Thoracic aorta (tissue), 2 donors: ENCODE measurements at regions not wholly inside any gene's neighbourhood (a gene's known extent, or its start where the extent isn't known, plus 50 kb on each side); places are given as distances from the start of the nearest gene placed in this dataset.

ENCODE experiments used
- ATAC-seq: fragments of 150-250 bp; one replicate; pipeline ENCODE4 v1.8.0; 2017; ENCODE audit warnings: low read depth; ENCODE audit not compliant: insufficient number of reproducible peaks, low FRiP score
- DNase-seq: peaks from one replicate; pipeline ENCODE4 v3.0.0-alpha.2; 2020; ENCODE audit warnings: low spot score
- H3K27ac ChIP-seq, 2 donors: fragments of 200-600 bp; sonication (generic); 1 replicate in 1 of 2; 2 replicates in 1 of 2; pipeline ENCODE4 v1.5.1; 2016; ENCODE audit warnings: mild to moderate bottlenecking in 2 of 2, moderate library complexity in 2 of 2
- H3K27me3 ChIP-seq: fragments of 200-600 bp; sonication (generic); replicated peaks from 2 replicates; pipeline ENCODE4 v1.6.0; 2016; ENCODE audit warnings: mild to moderate bottlenecking; ENCODE audit not compliant: insufficient read depth
- H3K36me3 ChIP-seq: fragments of 200-600 bp; sonication (generic); one replicate; pipeline ENCODE4 v1.5.1; 2016
- H3K4me1 ChIP-seq, 2 donors: fragments of 200-600 bp; sonication (generic); 1 replicate in 1 of 2; 2 replicates in 1 of 2; pipeline versions ENCODE4 v1.5.1 to v1.6.0; 2016; ENCODE audit warnings: low read depth in 2 of 2, mild to moderate bottlenecking in 1 of 2; ENCODE audit not compliant: control insufficient read depth in 1 of 2
- H3K4me3 ChIP-seq: fragments of 200-600 bp; sonication (generic); 2 replicates; pipeline ENCODE4 v1.5.1; 2016; ENCODE audit warnings: mild to moderate bottlenecking
- H3K9me3 ChIP-seq: fragments of 200-600 bp; sonication (generic); 2 replicates; pipeline ENCODE4 v1.5.1; 2016
- TF ChIP-seq, protein P1 (sequence below): fragments of 200-600 bp; sonication (generic); IDR thresholded peaks from one replicate; pipeline ENCODE4 v1.5.1; 2019; ENCODE audit warnings: antibody characterized with exemption

DNA sequence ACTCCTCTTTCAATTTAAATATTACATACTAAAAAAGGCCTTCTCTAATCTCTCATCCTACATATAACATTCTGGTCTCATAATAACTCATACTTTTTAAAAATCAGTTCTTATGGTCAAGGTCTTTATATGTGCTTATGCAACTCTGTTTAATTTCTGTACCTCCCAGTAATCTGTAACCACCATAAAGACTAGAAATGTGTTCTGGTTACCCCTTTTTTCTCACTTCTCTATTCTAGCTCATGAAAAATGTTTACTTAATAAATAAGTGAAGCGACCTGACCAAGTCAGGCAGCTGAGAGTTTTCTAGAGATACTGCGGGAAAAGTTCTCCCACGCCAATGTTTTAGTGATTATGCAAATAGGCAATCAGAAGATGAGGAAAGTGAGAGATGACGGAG is 548.8 kb upstream of the FAM241A start:
- Histone ChIP-seq H3K4me1 (no peaks in the 10 kb centered on the region), H3K9me3 (no peaks in the 10 kb centered on the region), H3K27me3 (no peaks in the 10 kb centered on the region), H3K36me3 (no peaks in the 10 kb centered on the region), H3K4me3 (no peak overlapping the region), H3K27ac (no peak overlapping the region)
- no peak for ATAC-seq
- TF ChIP-seq, protein P1, sequence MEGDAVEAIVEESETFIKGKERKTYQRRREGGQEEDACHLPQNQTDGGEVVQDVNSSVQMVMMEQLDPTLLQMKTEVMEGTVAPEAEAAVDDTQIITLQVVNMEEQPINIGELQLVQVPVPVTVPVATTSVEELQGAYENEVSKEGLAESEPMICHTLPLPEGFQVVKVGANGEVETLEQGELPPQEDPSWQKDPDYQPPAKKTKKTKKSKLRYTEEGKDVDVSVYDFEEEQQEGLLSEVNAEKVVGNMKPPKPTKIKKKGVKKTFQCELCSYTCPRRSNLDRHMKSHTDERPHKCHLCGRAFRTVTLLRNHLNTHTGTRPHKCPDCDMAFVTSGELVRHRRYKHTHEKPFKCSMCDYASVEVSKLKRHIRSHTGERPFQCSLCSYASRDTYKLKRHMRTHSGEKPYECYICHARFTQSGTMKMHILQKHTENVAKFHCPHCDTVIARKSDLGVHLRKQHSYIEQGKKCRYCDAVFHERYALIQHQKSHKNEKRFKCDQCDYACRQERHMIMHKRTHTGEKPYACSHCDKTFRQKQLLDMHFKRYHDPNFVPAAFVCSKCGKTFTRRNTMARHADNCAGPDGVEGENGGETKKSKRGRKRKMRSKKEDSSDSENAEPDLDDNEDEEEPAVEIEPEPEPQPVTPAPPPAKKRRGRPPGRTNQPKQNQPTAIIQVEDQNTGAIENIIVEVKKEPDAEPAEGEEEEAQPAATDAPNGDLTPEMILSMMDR, result no peak
- no peak for DNase-seq

DNA sequence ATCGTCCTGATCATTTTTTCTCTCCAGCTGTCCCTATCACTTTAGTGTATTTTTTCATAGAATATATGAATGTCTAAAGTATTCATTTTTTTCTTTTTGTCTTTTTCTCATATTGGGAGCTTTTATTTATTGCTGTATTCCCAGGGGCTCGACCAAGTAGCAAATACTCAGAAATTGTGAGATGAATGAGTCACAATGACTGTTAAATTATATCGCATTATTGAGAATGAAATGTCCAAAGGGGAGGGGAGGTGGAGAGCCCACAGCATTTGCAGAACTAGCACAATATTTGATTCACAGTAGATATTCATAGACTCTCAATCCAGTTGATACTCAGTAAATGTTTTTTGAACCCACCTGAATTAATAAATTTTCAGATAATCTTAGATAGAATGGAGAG is 543.6 kb upstream of the FAM241A start:
- TF ChIP-seq, protein P1, result no peak
- no peak overlapping the region for H3K4me3 ChIP-seq
- no peak for ATAC-seq
- DNase-seq, result no peak
- no peaks in the 10 kb centered on the region for H3K9me3 ChIP-seq
- H3K27me3 ChIP-seq, result no peaks in the 10 kb centered on the region
- no peak overlapping the region for H3K27ac ChIP-seq
- no peaks in the 10 kb centered on the region for H3K4me1 ChIP-seq
- no peaks in the 10 kb centered on the region for H3K36me3 ChIP-seq

DNA sequence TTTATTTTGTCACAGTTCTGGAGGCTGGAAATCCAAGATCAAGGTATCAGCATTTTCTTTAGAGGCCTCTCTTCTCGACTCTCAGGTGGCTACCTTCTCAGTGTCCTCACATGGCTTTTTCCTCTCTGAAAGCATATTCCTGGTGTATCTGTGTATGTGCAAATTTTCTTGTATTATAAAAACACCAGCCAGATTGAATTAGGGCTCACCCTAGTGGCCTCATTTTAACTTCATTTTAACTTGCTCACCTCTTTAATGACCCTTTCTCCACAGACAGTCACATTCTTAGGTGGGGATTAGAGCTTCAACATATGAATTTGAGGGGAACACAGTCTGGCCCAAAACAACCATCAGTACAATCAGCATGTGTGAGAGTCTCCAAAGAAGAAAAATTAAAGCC is 542.4 kb upstream of the FAM241A start:
- Histone ChIP-seq H3K4me1 (no peaks in the 10 kb centered on the region), H3K36me3 (no peaks in the 10 kb centered on the region), H3K4me3 (no peak overlapping the region), H3K27ac (no peak overlapping the region), H3K9me3 (no peaks in the 10 kb centered on the region), H3K27me3 (no peaks in the 10 kb centered on the region)
- TF ChIP-seq, protein P1, result no peak
- ATAC-seq (no peak), DNase-seq (no peak)

DNA sequence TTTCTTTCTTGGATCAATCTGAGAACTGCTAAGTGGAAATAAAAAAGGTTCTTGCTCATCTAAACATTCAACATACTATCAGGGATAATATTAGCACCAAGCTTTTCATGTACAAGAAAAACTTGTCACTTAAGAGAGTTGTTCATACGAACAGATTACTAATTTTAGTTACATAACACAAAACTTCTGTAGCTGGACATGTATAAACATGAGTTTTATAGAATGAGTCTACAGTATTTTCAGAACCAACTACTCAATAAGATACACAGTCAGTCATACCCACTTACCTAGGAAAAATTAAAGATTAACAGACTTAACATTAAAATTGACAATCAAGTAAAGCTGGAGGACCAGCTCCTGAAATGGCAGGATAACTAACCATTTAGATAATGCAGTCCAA is 540.1 kb upstream of the FAM241A start:
- no peaks in the 10 kb centered on the region for H3K36me3 ChIP-seq
- no peaks in the 10 kb centered on the region for H3K4me1 ChIP-seq
- TF ChIP-seq, protein P1, result no peak
- H3K9me3 ChIP-seq, result no peaks in the 10 kb centered on the region
- ATAC-seq, result no peak
- H3K27me3 ChIP-seq, result no peaks in the 10 kb centered on the region
- no peak overlapping the region for H3K27ac ChIP-seq
- no peak for DNase-seq
- no peak overlapping the region for H3K4me3 ChIP-seq

DNA sequence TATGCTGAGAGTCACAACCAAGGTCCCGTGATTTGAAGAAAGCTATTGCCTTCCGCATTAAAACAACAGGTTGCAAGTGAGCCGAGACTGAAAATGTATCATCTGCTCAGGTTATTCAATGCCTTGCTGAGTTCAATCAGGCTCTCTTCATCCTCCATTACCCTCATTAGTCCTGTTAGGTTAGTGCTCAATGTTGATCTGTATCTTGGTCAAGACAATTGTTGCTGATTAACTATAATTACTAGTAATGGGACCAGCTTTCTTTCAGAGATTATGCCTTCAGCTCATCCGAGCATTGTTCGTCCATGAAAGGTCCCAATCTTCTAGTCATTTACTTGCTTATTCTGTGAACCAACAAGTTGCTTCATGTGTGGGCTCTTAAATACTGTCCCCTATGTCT is 534.6 kb upstream of the FAM241A start:
- Histone ChIP-seq H3K4me3 (no peak overlapping the region), H3K27ac (no peak overlapping the region), H3K36me3 (no peaks in the 10 kb centered on the region), H3K27me3 (no peaks in the 10 kb centered on the region), H3K9me3 (no peaks in the 10 kb centered on the region), H3K4me1 (no peaks in the 10 kb centered on the region)
- ATAC-seq, result no peak
- no peak for DNase-seq
- TF ChIP-seq, protein P1, result no peak
